ENCODE measurements at regions not wholly inside any gene's neighbourhood (a gene's known extent, or its start where the extent isn't known, plus 50 kb on each side); places are given as distances from the start of the nearest gene placed in this dataset.
"Not testable (repeated sequence)": the region's sequence is repeated elsewhere in the genome, so short reads cannot be mapped to it uniquely, and the experiment has no call there.

GRCh38 chr10:8825611-8826010, 771.1 kb downstream of the GATA3 start:
- no peak for FAIRE-seq

GRCh38 chr10:8829592-8829991, 775.1 kb downstream of the GATA3 start:
- no peak for FAIRE-seq

GRCh38 chr10:8830048-8830447, 775.6 kb downstream of the GATA3 start:
- no peak for FAIRE-seq

- FAIRE-seq, result no peak
Measured at GRCh38 chr10:8830876-8831275, 776.4 kb downstream of the GATA3 start.

- FAIRE-seq, result no peak
Measured at GRCh38 chr10:8835453-8836167, 781.1 kb downstream of the GATA3 start.

- FAIRE-seq, result no peak
Measured at GRCh38 chr10:8840356-8840755, 785.9 kb downstream of the GATA3 start.

- FAIRE-seq, result no peak
Measured at GRCh38 chr10:8844141-8844540, 789.7 kb downstream of the GATA3 start.

GRCh38 chr10:8852546-8852945, 798.1 kb downstream of the GATA3 start:
- FAIRE-seq, result no peak

- no peak for FAIRE-seq
Measured at GRCh38 chr10:8853048-8853447, 798.6 kb downstream of the GATA3 start.

- FAIRE-seq, result not testable (repeated sequence)
Measured at GRCh38 chr10:8868924-8869323, 814.4 kb downstream of the GATA3 start.

GRCh38 chr10:8873310-8873709, 818.8 kb downstream of the GATA3 start:
- peak; percentile 57 for FAIRE-seq

- no peak for FAIRE-seq
Measured at GRCh38 chr10:8874268-8874667, 819.8 kb downstream of the GATA3 start.

- FAIRE-seq, result no peak
Measured at GRCh38 chr10:8874972-8875371, 820.5 kb downstream of the GATA3 start.

- FAIRE-seq, result no peak
Measured at GRCh38 chr10:8876171-8876570, 821.7 kb downstream of the GATA3 start.

GRCh38 chr10:8889538-8889937, 835.0 kb downstream of the GATA3 start:
- no peak for FAIRE-seq

GRCh38 chr10:8893102-8893501, 838.6 kb downstream of the GATA3 start:
- no peak for FAIRE-seq

- no peak for FAIRE-seq
Measured at GRCh38 chr10:8894148-8894547, 839.7 kb downstream of the GATA3 start.

GRCh38 chr10:8897769-8898168, 843.3 kb downstream of the GATA3 start:
- no peak for FAIRE-seq

GRCh38 chr10:8898745-8899330, 844.4 kb downstream of the GATA3 start:
- no peak for FAIRE-seq

GRCh38 chr10:8902926-8903325, 848.4 kb downstream of the GATA3 start:
- no peak for FAIRE-seq

GRCh38 chr10:8908013-8908412, 853.5 kb downstream of the GATA3 start:
- FAIRE-seq, result no peak

- FAIRE-seq, result no peak
Measured at GRCh38 chr10:8910314-8910713, 855.8 kb downstream of the GATA3 start.

GRCh38 chr10:8911032-8911431, 856.5 kb downstream of the GATA3 start:
- FAIRE-seq, result no peak

GRCh38 chr10:8912108-8912507, 857.6 kb downstream of the GATA3 start:
- no peak for FAIRE-seq

- no peak for FAIRE-seq
Measured at GRCh38 chr10:8913720-8914119, 859.2 kb downstream of the GATA3 start.
